ENCODE measurements at regions not wholly inside any gene's neighbourhood (a gene's known extent, or its start where the extent isn't known, plus 50 kb on each side); places are given as distances from the start of the nearest gene placed in this dataset.

DNA sequence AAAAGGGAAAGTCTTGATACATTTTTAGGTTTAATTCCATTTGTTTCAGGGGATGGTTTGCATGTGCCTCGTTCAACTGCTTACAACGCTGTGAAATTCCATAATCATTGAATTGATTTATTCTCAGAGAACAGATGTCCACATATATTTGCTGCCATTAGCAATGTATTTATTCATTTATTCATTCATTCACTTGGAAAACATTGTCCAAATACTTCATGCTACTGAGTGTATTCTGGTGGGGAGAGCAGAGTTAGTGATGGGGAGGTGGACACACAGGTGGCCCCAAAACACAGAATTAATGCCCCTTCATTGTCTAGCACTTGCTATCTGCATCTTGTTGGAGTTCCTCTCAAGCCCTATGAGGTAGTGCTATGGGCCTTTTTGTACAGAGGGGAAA, 141.2 kb upstream of the PARP11 start:
- H3K27me3 ChIP-seq (ENCODE audit: control insufficient read depth, insufficient read depth, low read length) = peaks cover 6% of the 10 kb centered on the region
- no peak overlapping the region for H3K56ac ChIP-seq (ENCODE audit: extremely low read depth, insufficient read depth, low read length)
- no peak overlapping the region for H3K4ac ChIP-seq (ENCODE audit: low read depth, low read length)
- no peak overlapping the region for H3K4me2 ChIP-seq (ENCODE audit: low read depth, low read length)
- H4K5ac ChIP-seq (ENCODE audit: low read depth, low read length) = no peak overlapping the region
- no peak overlapping the region for H3K14ac ChIP-seq (replicated peaks; ENCODE audit: low read depth, low read length)
- H2BK120ac ChIP-seq (ENCODE audit: low read depth, low read length) = no peak overlapping the region
- intact Hi-C loops (cut with micrococcal nuclease) (no loop called here), in situ Hi-C loops (cut with MboI; ENCODE audit: low sequenced_read_pairs) (no loop called here), dilution Hi-C loops (cut with HindIII; ENCODE audit: low sequenced_read_pairs, unreplicated experiment) (no loop called here)
- no peak overlapping the region for H2BK5ac ChIP-seq (ENCODE audit: low read depth, low read length, poor library complexity, severe bottlenecking)
- H2AK9ac ChIP-seq (replicated peaks; ENCODE audit: low read depth, low read length, poor library complexity) = no peak overlapping the region
- no peak overlapping the region for H4K91ac ChIP-seq (ENCODE audit: insufficient read depth, low read depth, low read length)
- ATAC-seq (ENCODE audit: low read depth) (no peak), DNase-seq (no peak)
- no peaks in the 10 kb centered on the region for H3K4me1 ChIP-seq (ENCODE audit: control insufficient read depth, insufficient read depth, low read length)
- no peaks in the 10 kb centered on the region for H4K20me1 ChIP-seq (ENCODE audit: insufficient read depth, low read length)
- no peak overlapping the region for H2AK5ac ChIP-seq (ENCODE audit: low read depth, low read length)
- no peak overlapping the region for H3K18ac ChIP-seq (ENCODE audit: low read depth, low read length)
- CTCF ChIA-PET = no interaction called here
- no peak for TF ChIP-seq RAD21 (IDR thresholded peaks at IDR 0.05; ENCODE audit: low read length)
- no TSS peak for BruUV-seq (replicated peaks)
- no CpG with 5 or more reads among the region's 2 CpGs for WGBS, 2 experiments (ENCODE audit: extremely low coverage in 2 of 2, insufficient read length in 1 of 2)
- H4K8ac ChIP-seq (ENCODE audit: low read depth in 2 of 2, low read length in 2 of 2) = no peak overlapping the region
- no peaks in the 10 kb centered on the region for H3K36me3 ChIP-seq (ENCODE audit: control insufficient read depth, insufficient read depth, low read length)
- no peak overlapping the region for H3K27ac ChIP-seq (ENCODE audit: insufficient read depth, low read length)
- H3K4me3 ChIP-seq (ENCODE audit: insufficient read depth, low read depth, low read length) = no peak overlapping the region
- no peak overlapping the region for H3K23ac ChIP-seq (ENCODE audit: low read depth, low read length)
- no peak overlapping the region for H2BK20ac ChIP-seq (ENCODE audit: low read depth, low read length)
- POLR2A ChIA-PET (ENCODE audit: unreplicated experiment) = no interaction called here
- H2AFZ ChIP-seq (replicated peaks; ENCODE audit: low read length, poor library complexity) = no peak overlapping the region
- no peaks in the 10 kb centered on the region for H3K79me1 ChIP-seq (ENCODE audit: low read depth in 1 of 2, low read length in 2 of 2)
- no peak overlapping the region for H2BK15ac ChIP-seq (ENCODE audit: low read depth, low read length)
- no peaks in the 10 kb centered on the region for H3K9me1 ChIP-seq (ENCODE audit: insufficient read depth, low read length)
- H3K9me3 ChIP-seq (ENCODE audit: control insufficient read depth, insufficient read depth, low read length) = no peaks in the 10 kb centered on the region
- no peak overlapping the region for H3K9ac ChIP-seq (ENCODE audit: low read depth, low read length)

Measured in IMR-90 (cell line).